HG02852 (cell line): ENCODE measurements at regions not wholly inside any gene's neighbourhood (a gene's known extent, or its start where the extent isn't known, plus 50 kb on each side); places are given as distances from the start of the nearest gene placed in this dataset.

Source experiments
- ATAC-seq: cut with Tn5 transposase; IDR thresholded peaks from one replicate; pipeline ENCODE4 v1.9.1; 2021; ENCODE audit warnings: mild to moderate bottlenecking, moderate library complexity; ENCODE audit not compliant: unreplicated experiment

GRCh38 chr5:135236228-135236907, 162.7 kb downstream of the MACROH2A1 start:
- ATAC-seq = no peak

DNA sequence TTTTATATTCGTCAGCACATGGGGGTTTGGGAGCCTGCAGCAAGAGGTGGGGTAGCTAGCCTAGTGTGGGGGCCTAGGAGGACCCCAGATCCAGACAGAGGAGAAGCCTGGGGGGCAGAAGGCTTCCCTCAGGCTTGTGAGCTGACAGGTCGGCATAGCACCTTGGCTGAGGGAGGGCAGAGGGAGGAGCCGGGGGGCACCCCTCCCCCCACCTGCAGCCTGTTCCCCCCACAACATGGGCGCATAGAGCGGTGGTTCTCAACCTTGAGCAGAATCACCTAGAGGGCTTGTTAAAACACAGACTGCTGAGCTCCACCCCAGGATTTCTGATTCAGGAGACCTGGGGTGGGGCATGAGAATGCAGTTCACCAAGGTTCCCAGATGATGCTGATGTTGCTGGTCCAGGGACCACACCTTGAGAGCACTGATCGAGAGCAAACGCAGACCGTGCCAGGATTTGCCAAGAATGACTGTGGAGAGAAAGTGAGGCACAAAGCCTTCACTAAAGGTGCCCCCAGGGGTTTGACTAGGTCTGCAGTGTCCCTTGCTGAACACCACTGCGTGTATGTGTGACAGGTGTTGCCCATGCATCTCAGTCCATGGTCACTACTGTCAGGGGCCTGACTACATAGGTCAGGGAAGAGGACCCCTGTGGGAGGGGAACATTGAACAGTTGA, 163.3 kb downstream of the MACROH2A1 start:
- ATAC-seq = no peak

DNA sequence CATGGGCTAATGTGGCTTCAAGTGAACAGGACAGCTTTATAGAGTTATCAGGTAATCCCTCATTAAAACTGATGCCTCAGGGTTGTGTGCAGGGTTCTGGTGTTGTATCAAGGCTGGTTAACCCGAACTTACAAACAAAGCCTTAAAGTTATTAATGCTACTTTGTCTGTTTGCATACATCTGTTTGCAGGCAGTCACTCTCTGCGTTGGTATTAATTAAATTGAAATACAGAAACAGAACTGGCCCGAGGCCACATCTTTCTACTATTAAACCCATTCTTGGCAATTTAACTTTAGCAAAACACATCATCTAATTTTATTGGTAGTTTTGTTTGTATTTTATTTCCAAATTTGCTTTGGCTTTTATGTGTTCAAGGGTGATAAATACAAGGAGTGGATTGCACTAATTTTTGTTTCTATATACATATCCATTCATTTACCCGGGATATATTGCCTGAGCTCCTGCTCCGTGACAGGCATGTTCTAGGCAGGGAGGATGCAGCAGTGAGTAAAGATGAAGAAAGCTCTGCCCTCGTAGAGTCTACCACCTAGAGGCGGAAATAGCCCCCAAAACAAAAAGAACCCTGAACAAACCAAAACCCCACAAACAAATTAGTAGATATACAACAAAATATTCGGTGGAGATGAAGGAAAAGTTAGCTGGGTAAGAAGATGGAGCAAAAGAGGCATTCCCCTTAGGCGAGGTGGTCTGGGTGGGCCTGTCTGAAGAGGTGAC, 164.2 kb downstream of the MACROH2A1 start:
- ATAC-seq = no peak

GRCh38 chr5:135234242-135234641, 164.8 kb downstream of the MACROH2A1 start:
- no peak for ATAC-seq

GRCh38 chr5:135233477-135233876, 165.6 kb downstream of the MACROH2A1 start:
- no peak for ATAC-seq

DNA sequence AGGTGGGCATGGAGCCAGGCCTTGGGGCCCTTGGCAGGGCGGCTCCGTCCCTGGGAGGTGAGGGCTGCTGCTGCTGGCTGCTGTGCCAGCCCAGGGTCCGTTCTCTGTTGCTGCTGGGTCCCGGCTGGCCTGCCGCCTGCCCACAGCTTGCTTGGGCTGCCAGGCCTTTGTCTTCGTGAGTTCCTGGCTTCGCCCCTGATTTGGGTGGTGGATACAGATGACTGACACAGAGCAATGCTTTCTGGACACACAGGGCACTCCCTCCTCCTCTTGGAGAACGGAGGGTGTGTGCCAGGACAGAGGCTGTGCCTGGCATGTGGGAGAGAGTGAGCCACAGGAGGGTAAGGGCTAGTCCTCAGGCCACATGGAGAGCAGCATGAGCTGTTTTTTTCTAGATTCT, 166.1 kb downstream of the MACROH2A1 start:
- ATAC-seq = no peak

- no peak for ATAC-seq
These were observed 167.7 kb downstream of the MACROH2A1 start for GRCh38 chr5:135231289-135231688.

DNA sequence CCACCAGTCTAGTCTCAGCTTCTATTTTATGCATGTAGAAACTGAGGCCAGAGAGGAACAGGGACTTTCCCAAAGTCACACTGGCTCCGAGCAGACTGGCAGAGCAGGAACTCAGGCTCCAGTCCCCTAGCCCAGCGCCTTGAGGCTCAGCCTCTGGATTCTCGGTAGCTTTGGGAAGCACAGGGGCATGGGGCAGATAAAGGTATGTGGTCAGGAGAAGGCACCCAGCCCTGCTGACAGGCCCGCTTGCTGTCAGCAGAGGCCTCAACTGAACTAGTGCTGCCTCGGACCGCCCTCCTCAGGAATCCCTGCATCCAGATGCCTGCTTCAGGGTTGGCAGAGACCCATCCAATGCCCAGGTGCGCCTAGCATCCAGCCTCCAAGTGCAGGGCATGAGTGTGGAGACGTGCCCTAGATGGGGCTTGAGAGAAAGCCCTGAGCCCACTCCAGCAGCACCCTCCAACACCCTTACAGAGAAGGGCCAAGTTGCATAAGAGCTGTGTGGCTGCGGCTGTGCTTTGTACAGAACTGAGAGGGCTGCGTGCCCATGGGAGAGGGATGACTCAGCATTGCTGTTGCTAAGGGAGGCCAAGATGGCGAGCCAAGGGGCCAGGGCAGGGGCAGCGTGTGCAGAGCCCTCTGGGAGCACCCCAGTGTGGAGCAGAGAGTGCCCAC, 168.6 kb downstream of the MACROH2A1 start:
- ATAC-seq = no peak

GRCh38 chr5:135229679-135230132, 169.3 kb downstream of the MACROH2A1 start:
- ATAC-seq = no peak

GRCh38 chr5:135229122-135229521, 169.9 kb downstream of the MACROH2A1 start:
- ATAC-seq = no peak

GRCh38 chr5:135228222-135228621, 170.8 kb downstream of the MACROH2A1 start:
- ATAC-seq = no peak

- no peak for ATAC-seq
These were observed 171.7 kb downstream of the MACROH2A1 start for GRCh38 chr5:135227064-135228022.

DNA sequence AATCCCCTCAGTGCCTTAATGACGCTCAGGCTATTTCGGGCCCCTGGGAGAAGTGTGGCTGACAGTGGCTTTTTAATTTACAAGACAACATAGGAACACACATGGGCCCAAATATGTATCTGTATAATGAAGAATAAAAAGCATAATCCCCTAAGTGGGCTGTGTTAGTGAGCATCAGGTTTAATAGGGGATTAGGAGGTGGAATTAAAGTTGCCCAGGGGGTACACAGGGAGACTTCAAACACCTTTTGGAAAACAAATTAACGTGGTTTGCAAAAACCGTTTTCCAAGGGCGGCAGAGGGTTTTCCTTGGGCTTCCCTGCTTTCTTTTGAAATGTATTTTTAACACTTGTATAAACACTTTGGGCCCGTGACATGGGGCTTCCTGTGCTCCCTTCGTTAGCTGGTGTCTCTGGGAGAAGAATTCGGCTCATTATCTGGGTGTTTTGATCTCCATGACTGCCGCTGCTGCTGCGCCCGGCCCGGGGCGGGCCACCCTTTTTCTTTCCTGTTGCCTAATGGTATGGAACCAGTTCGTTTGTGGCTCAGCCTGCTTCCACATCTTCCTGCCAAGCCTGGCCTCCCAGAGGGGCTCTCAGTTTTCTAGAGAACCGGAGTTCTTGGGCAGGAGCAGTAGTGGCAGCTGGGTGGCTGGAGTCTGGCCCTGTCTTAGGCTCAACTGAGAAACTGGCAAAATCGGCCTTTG, 173.0 kb downstream of the MACROH2A1 start:
- no peak for ATAC-seq

- ATAC-seq = no peak
These were observed 175.0 kb downstream of the MACROH2A1 start for GRCh38 chr5:135223891-135224625.

- no peak for ATAC-seq
These were observed 175.6 kb downstream of the MACROH2A1 start for GRCh38 chr5:135223404-135223803.

DNA sequence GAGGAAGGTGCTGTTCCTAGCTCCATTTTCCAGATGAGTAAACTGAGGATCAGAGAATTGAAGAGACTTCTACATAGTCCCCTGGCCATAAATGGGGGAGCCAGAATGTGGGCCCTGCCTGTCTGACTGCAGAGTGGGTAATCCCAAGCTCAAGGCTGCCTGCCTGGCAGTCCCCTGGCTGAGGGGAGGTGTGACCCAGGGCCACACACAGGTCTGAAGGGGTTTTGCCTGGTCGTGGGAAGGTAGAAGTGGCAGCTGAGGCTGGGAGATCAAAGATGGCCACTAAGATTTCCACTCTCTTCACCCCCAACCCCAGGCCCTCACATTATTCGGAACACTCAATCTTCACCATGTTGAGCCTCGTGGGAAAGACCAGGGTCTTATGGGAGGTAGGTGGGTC, 176.3 kb downstream of the MACROH2A1 start:
- no peak for ATAC-seq

- no peak for ATAC-seq
These were observed 176.8 kb downstream of the MACROH2A1 start for GRCh38 chr5:135222171-135222681.

- ATAC-seq = no peak
These were observed 177.3 kb downstream of the MACROH2A1 start for GRCh38 chr5:135221696-135222095.

GRCh38 chr5:135221187-135221473, 177.9 kb downstream of the MACROH2A1 start:
- no peak for ATAC-seq
